SK-N-SH (cell line): ENCODE measurements at regions not wholly inside any gene's neighbourhood (a gene's known extent, or its start where the extent isn't known, plus 50 kb on each side); places are given as distances from the start of the nearest gene placed in this dataset.

Experiments
- CTCF ChIA-PET: fragments of 300-600, 350-600 bp; formaldehyde crosslinking; extraction: SDS; loops from one replicate; lab custom pipeline; 2021; lab: Yijun Ruan, JAX
- POLR2A ChIA-PET: fragments of 350-600 bp; sonication (Branson Sonifier 250); formaldehyde crosslinking; extraction: SDS; loops from one replicate; lab custom pipeline; 2020; ENCODE audit warnings: antibody characterized with exemption, inconsistent platforms; lab: Yijun Ruan, JAX
- DNase-seq: peaks from one replicate; pipeline ENCODE4 v3.0.0; 2012
- H2AFZ ChIP-seq: fragments of 200-600 bp; sonication (generic); 2 replicates; pipeline ENCODE4 v1.8.1; 2016; ENCODE audit warnings: antibody characterized with exemption, mild to moderate bottlenecking, low read depth
- H3F3A ChIP-seq: fragments of 200-600 bp; sonication (generic); replicated peaks from 2 replicates; pipeline ENCODE3; 2016; ENCODE audit warnings: antibody characterized with exemption, mild to moderate bottlenecking; ENCODE audit not compliant: insufficient read depth
- H3K27ac ChIP-seq, 2 experiments: fragments of 200-500 bp in 1 of 2; fragments of 200-600 bp in 1 of 2; sonication (Bioruptor generic) in 1 of 2; sonication (generic), shearing (Covaris generic) in 1 of 2; 2 replicates each; pipeline versions ENCODE4 v1.5.1 to v1.6.1; 2014 to 2016; ENCODE audit warnings: low read depth in 2 of 2, inconsistent platforms in 1 of 2, low read length in 1 of 2, mild to moderate bottlenecking in 1 of 2, mixed read lengths in 1 of 2
- H3K27me3 ChIP-seq: fragments of 200-600 bp; sonication (generic), shearing (Covaris generic); 2 replicates; pipeline ENCODE4 v1.6.1; 2016; ENCODE audit warnings: mixed run types; ENCODE audit not compliant: insufficient read depth
- H3K36me3 ChIP-seq, 2 experiments: fragments of 200-500 bp in 1 of 2; fragments of 200-600 bp in 1 of 2; sonication (Bioruptor generic) in 1 of 2; sonication (generic) in 1 of 2; replicated peaks in 1 of 2; 2 replicates each; pipeline versions ENCODE3 to v1.5.1; 2014 to 2016; ENCODE audit warnings: low read length in 1 of 2, mild to moderate bottlenecking in 1 of 2; ENCODE audit not compliant: insufficient read depth in 2 of 2, control insufficient read depth in 1 of 2
- H3K4me1 ChIP-seq, 2 experiments: fragments of 200-500 bp in 1 of 2; fragments of 200-600 bp in 1 of 2; sonication (Bioruptor generic) in 1 of 2; sonication (generic), shearing (Covaris generic) in 1 of 2; 2 replicates each; pipeline versions ENCODE4 v1.5.1 to v1.6.1; 2014 to 2016; ENCODE audit warnings: low read depth in 1 of 2, low read length in 1 of 2, mixed run types in 1 of 2; ENCODE audit not compliant: insufficient read depth in 2 of 2, control insufficient read depth in 1 of 2
- H3K4me2 ChIP-seq: fragments of 200-600 bp; sonication (generic), shearing (Covaris generic); 2 replicates; pipeline ENCODE4 v1.6.1; 2017; ENCODE audit warnings: mixed run types
- H3K4me3 ChIP-seq, 2 experiments: fragments of 200-500 bp in 1 of 2; fragments of 200-600 bp in 1 of 2; sonication (Bioruptor generic) in 1 of 2; sonication (generic), shearing (Covaris generic) in 1 of 2; 2 replicates each; pipeline versions ENCODE4 v1.5.1 to v1.8.1; 2014 to 2016; ENCODE audit warnings: low read depth in 2 of 2, inconsistent platforms in 1 of 2, low read length in 1 of 2, mild to moderate bottlenecking in 1 of 2, mixed read lengths in 1 of 2, moderate library complexity in 1 of 2
- H3K79me2 ChIP-seq: fragments of 200-600 bp; sonication (generic); 2 replicates; pipeline ENCODE4 v1.8.1; 2017; ENCODE audit warnings: mild to moderate bottlenecking; ENCODE audit not compliant: insufficient read depth
- H3K9ac ChIP-seq: fragments of 200-600 bp; sonication (generic); 2 replicates; pipeline ENCODE4 v1.6.1; 2017; ENCODE audit warnings: mixed run types
- H3K9me2 ChIP-seq: fragments of 200-600 bp; sonication (generic); 2 replicates; pipeline ENCODE4 v1.6.1; 2017; ENCODE audit warnings: mixed run types
- H3K9me3 ChIP-seq: fragments of 200-600 bp; sonication (generic); 2 replicates; pipeline ENCODE4 v1.6.1; 2017; ENCODE audit warnings: mixed run types, mild to moderate bottlenecking, moderate library complexity
- H4K20me1 ChIP-seq: fragments of 200-600 bp; sonication (generic); 2 replicates; pipeline ENCODE4 v1.6.1; 2017; ENCODE audit warnings: mild to moderate bottlenecking, mixed run types; ENCODE audit not compliant: insufficient read depth
- CTCF ChIP-seq: fragments of 200-600 bp; sonication (generic); IDR thresholded peaks from 2 replicates; pipeline ENCODE4 v1.6.1; 2017; ENCODE audit warnings: antibody characterized with exemption, mild to moderate bottlenecking, moderate library complexity
- ELF1 ChIP-seq: IDR thresholded peaks from 2 replicates; pipeline ENCODE4 v1.4.0; 2012
- EP300 ChIP-seq, 2 experiments: IDR thresholded peaks; 2 replicates each; pipeline versions ENCODE4 v1.4.0 to v1.6.1; 2012; ENCODE audit warnings: borderline replicate concordance in 1 of 2, low read depth in 1 of 2, low read length in 1 of 2
- FOSL2 ChIP-seq: IDR thresholded peaks from 2 replicates; pipeline ENCODE4 v1.4.0; 2012; ENCODE audit warnings: low read depth, mild to moderate bottlenecking, moderate library complexity, borderline replicate concordance
- FOXJ3 ChIP-seq: sonication (generic); formaldehyde crosslinking; IDR thresholded peaks from 2 replicates; pipeline ENCODE4 v1.5.1; 2020; ENCODE audit warnings: mild to moderate bottlenecking, missing genetic modification reagents
- GATA2 ChIP-seq: sonication (generic); formaldehyde crosslinking; IDR thresholded peaks from 2 replicates; pipeline ENCODE4 v1.5.0; 2020; ENCODE audit warnings: mild to moderate bottlenecking, missing genetic modification reagents
- IRF3 ChIP-seq: fragments of 150-350 bp; IDR thresholded peaks from 2 replicates; pipeline ENCODE4 v1.6.1; 2016; ENCODE audit warnings: mild to moderate bottlenecking, low read depth, low read length
- JUND ChIP-seq: IDR thresholded peaks from 2 replicates; pipeline ENCODE4 v1.4.0; 2012
- NFIC ChIP-seq: IDR thresholded peaks from 2 replicates; pipeline ENCODE4 v1.4.0; 2012; ENCODE audit warnings: borderline replicate concordance
- PBX3 ChIP-seq: IDR thresholded peaks from 2 replicates; pipeline ENCODE4; 2012
- REST ChIP-seq: IDR thresholded peaks from 2 replicates; pipeline ENCODE4 v1.6.1; 2012; ENCODE audit warnings: mild to moderate bottlenecking, low read depth, low read length, moderate library complexity
- RXRA ChIP-seq: IDR thresholded peaks from 2 replicates; pipeline ENCODE4 v1.4.0; 2012; ENCODE audit warnings: low read depth, mild to moderate bottlenecking, borderline replicate concordance
- SMC3 ChIP-seq: IDR thresholded peaks from 2 replicates; pipeline ENCODE4 v1.6.1; 2012; ENCODE audit warnings: low read depth, low read length, improper control_type of control experiment
- TCF12 ChIP-seq: IDR thresholded peaks from 2 replicates; pipeline ENCODE4 v1.4.0; 2012
- USF2 ChIP-seq: fragments of 150-350 bp; IDR thresholded peaks from 2 replicates; pipeline ENCODE4 v1.6.1; 2017; ENCODE audit warnings: antibody characterized with exemption, low read length, low read depth, borderline replicate concordance
- YY1 ChIP-seq: IDR thresholded peaks from 2 replicates; pipeline ENCODE4 v1.4.0; 2012; ENCODE audit warnings: low read depth, mild to moderate bottlenecking
- ZBTB33 ChIP-seq: IDR thresholded peaks from 2 replicates; pipeline ENCODE4 v1.4.0; 2012; ENCODE audit warnings: low read depth, borderline replicate concordance
- WGBS: methylation state at CpG from one replicate; pipeline ENCODE4 v1.1.6; 2017; ENCODE audit warnings: low lambda C conversion rate; 5-methylcytosine and 5-hydroxymethylcytosine counted together

GRCh38 chr4:107252571-107252970, 216.5 kb upstream of the DKK2 start:
- 85% methylated on average over 2 of the region's 2 CpGs for WGBS
- Histone ChIP-seq H3K27ac (peak overlapping the region in 1 of 2 experiments; percentile 92; a peak in 2 of 4 replicates), H3K36me3 (no peaks in the 10 kb centered on the region), H4K20me1 (no peaks in the 10 kb centered on the region), H3K4me1 (peaks cover 19 to 51% of the 10 kb centered on the region in 2 experiments), H3K9me3 (no peaks in the 10 kb centered on the region), H3K27me3 (no peaks in the 10 kb centered on the region), H3F3A (peaks cover 30% of the 10 kb centered on the region), H3K4me2 (no peak overlapping the region), H3K79me2 (no peaks in the 10 kb centered on the region), H3K4me3 (no peak overlapping the region), H3K9ac (no peak overlapping the region), H2AFZ (no peak overlapping the region), H3K9me2 (no peaks in the 10 kb centered on the region)
- ChIA-PET CTCF (interaction anchor here (0.8 kb wide), 1 partner anchor 81 kb away, joined by 3 read pairs; no protein-coding TSS in a partner anchor), POLR2A (no interaction called here)
- no peak for TF ChIP-seq FOXJ3 (CRISPR knock-in tag)
- no peak for TF ChIP-seq CTCF
- no peak; the same call in 1 of the 2 replicates for TF ChIP-seq PBX3
- no peak for TF ChIP-seq RXRA
- no peak for TF ChIP-seq SMC3
- TF ChIP-seq YY1: no peak
- no peak for TF ChIP-seq ZBTB33
- TF ChIP-seq GATA2 (CRISPR knock-in tag): no peak
- DNase-seq: no peak

- DNase-seq: no peak
- Histone ChIP-seq H3K27me3 (no peaks in the 10 kb centered on the region), H3F3A (peaks cover 10% of the 10 kb centered on the region), H3K4me1 (peaks cover 16 to 30% of the 10 kb centered on the region in 2 experiments), H4K20me1 (no peaks in the 10 kb centered on the region), H3K4me2 (no peak overlapping the region), H3K9me3 (no peaks in the 10 kb centered on the region), H3K9me2 (no peaks in the 10 kb centered on the region), H3K27ac (peak overlapping the region; percentile 33 to 71), H3K36me3 (no peaks in the 10 kb centered on the region), H3K9ac (no peak overlapping the region), H2AFZ (peak overlapping the region; percentile 36; the same call in 1 of the 2 replicates), H3K79me2 (no peaks in the 10 kb centered on the region), H3K4me3 (no peak overlapping the region)
- 24% methylated on average over 3 of the region's 3 CpGs for WGBS
- ChIA-PET POLR2A (no interaction called here), CTCF (no interaction called here)
- peak; percentile 77 for TF ChIP-seq FOSL2
- peak; percentile 48; the same call in 1 of the 2 replicates for TF ChIP-seq JUND
- TF ChIP-seq NFIC: peak; percentile 49
- TF ChIP-seq REST: no peak
- TF ChIP-seq IRF3: no peak
- no peak for TF ChIP-seq ELF1
- peak; percentile 34; the same call in 1 of the 2 replicates for TF ChIP-seq TCF12
- peak in 1 of 2 experiments; percentile 35; a peak in 1 of 4 replicates for TF ChIP-seq EP300 (IDR thresholded peaks at IDR 0.05; ENCODE audit: borderline replicate concordance in 1 of 2, low read depth in 1 of 2, low read length in 1 of 2)
- no peak for TF ChIP-seq USF2
Observed at GRCh38 chr4:107248571-107248970, 212.5 kb upstream of the DKK2 start.
